ENCODE measurements at regions not wholly inside any gene's neighbourhood (a gene's known extent, or its start where the extent isn't known, plus 50 kb on each side); places are given as distances from the start of the nearest gene placed in this dataset.

DNA sequence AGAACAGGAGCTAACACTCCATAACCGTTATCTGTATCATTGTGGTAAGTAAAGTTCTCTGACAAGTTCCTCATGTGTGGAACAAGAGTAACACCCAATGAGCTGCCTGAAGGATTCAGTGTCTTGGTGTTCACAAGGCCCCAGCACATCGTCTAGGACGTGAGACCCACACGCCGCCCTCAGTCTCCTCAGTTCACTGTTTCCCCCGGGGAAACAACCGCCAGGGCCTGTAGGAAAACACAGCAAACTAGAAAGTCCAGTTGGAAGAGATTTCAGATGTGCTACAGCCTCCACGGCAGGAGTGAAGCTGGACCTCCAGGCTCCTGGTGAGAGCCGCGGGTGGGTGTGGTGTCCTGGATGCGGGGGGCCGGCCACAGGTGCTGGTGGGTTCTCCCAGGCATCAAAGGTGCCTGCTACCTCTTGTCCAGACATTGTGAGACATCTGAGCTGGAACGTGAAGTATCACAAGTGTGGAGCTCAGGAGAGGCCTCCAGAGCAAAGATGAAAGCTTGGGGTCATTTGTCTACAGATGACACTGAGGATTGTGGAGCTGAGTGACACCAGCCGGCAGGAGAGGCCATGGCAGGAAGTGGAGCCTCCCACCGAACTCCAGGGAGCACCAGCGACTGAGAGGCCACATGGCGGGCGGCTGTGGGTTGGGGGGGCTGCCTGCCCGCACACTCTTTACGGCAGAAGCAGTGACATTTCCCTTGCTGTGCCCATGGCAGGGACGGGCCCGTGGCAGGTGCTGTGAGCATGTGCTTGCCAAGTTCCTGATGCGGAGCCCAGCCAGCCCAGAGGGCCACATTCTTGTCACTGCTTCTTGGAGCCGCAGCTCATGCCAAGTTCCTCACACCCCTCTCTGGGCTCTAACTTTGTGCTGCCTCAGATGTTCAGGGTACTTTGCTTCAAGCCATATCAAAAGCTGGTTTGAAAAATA is 131.2 kb downstream of the TMEM18 start:
- H3K4me1 ChIP-seq, result peaks cover 4 to 24% of the 10 kb centered on the region in 2 donors
- no peak overlapping the region for H3K4me3 ChIP-seq (replicated peaks in 1 of 3)
- WGBS, 2 donors, result 67 to 70% methylated on average over 22 to 24 of the region's 24 CpGs
- H3K9me3 ChIP-seq, result no peaks in the 10 kb centered on the region
- H3K36me3 ChIP-seq, result no peaks in the 10 kb centered on the region
- no peaks in the 10 kb centered on the region for H3K27me3 ChIP-seq
- TF ChIP-seq CTCF (IDR thresholded peaks at IDR 0.05) (no peak), POLR2A (IDR thresholded peaks at IDR 0.05) (no peak)
- H3K27ac ChIP-seq, result peak overlapping the region in 1 of 3 donors; percentile 48
- peak; percentile 79 to 92 for DNase-seq
- intact Hi-C loops (cut with DNase I), result no loop called here

- intact Hi-C loops (cut with DNase I), result no loop called here
- H3K27ac ChIP-seq, result no peak overlapping the region
- no peaks in the 10 kb centered on the region for H3K36me3 ChIP-seq
- no peak for TF ChIP-seq CTCF (IDR thresholded peaks at IDR 0.05)
- no peak for TF ChIP-seq POLR2A (IDR thresholded peaks at IDR 0.05)
- DNase-seq, result no peak
- H3K4me3 ChIP-seq (replicated peaks in 1 of 3), result no peak overlapping the region
- no peaks in the 10 kb centered on the region for H3K9me3 ChIP-seq
- H3K4me1 ChIP-seq, result peaks cover 4 to 21% of the 10 kb centered on the region in 2 donors
- H3K27me3 ChIP-seq, result no peaks in the 10 kb centered on the region
- 91 to 92% methylated on average over 12 of the region's 12 CpGs for WGBS, 2 donors
These were observed 132.0 kb downstream of the TMEM18 start for GRCh38 chr2:545228-545627.

DNA sequence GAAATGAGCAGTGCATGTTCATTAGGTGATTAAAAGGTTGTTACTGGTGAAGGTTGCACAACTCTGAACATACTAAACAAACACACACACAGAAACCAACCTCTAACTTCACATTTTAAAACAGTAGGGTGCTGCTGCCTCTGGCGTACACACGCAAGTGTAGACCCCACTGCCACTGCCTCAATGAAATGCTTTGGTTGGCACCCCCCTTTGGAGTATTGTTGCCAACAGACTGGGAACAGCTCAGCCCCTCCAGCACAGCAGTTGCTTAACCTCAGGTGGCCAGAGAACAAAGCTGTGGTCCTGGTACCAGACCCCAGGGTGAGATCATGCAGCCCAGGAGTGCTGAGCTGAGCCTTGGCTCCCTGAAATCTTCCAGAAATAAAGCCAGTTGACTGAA is 138.6 kb downstream of the TMEM18 start:
- WGBS, 2 donors, result 89 to 90% methylated on average over 2 of the region's 2 CpGs
- H3K27ac ChIP-seq, result no peak overlapping the region
- peaks cover 0 to 6% of the 10 kb centered on the region in 2 donors for H3K4me1 ChIP-seq
- intact Hi-C loops (cut with DNase I), result no loop called here
- H3K4me3 ChIP-seq (replicated peaks in 1 of 3), result no peak overlapping the region
- H3K36me3 ChIP-seq, result no peaks in the 10 kb centered on the region
- H3K27me3 ChIP-seq, result no peaks in the 10 kb centered on the region
- DNase-seq, result no peak
- no peaks in the 10 kb centered on the region for H3K9me3 ChIP-seq
- TF ChIP-seq CTCF (IDR thresholded peaks at IDR 0.05), result no peak
- no peak for TF ChIP-seq POLR2A (IDR thresholded peaks at IDR 0.05)

DNA sequence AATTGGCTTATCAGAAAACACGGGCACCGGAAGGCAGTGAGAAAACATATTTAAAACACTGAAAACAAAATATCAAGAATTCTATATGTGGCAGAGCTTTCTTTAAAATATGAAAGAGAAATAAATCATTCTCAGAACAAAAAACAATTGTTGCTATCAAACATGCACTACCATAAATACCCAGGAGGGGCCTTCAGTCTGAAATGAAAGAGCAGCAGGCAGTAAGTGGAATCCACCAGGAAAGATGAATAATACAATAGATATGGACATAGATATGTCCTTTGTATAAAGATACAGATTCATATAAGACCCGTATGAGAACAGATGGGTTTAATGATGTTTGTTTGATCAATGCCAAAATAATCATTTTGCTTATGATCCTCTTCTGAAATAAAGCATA is 142.0 kb downstream of the TMEM18 start:
- no peaks in the 10 kb centered on the region for H3K27me3 ChIP-seq
- H3K27ac ChIP-seq, result no peak overlapping the region
- H3K4me1 ChIP-seq, result peaks cover 0 to 6% of the 10 kb centered on the region in 2 donors
- no peak for DNase-seq
- no peaks in the 10 kb centered on the region for H3K36me3 ChIP-seq
- intact Hi-C loops (cut with DNase I), result no loop called here
- WGBS, 2 donors, result 77 to 92% methylated on average over 3 of the region's 3 CpGs
- no peaks in the 10 kb centered on the region for H3K9me3 ChIP-seq
- H3K4me3 ChIP-seq (replicated peaks in 1 of 3), result no peak overlapping the region
- TF ChIP-seq CTCF (IDR thresholded peaks at IDR 0.05) (peak in 1 of 6 experiments; percentile 27), POLR2A (IDR thresholded peaks at IDR 0.05) (no peak)

GRCh38 chr2:529852-530251 is 147.4 kb downstream of the TMEM18 start:
- WGBS, 2 donors, result 81 to 82% methylated on average over 2 of the region's 2 CpGs
- no peaks in the 10 kb centered on the region for H3K27me3 ChIP-seq
- no peaks in the 10 kb centered on the region for H3K9me3 ChIP-seq
- intact Hi-C loops (cut with DNase I), result loop anchor here (5.0 kb wide), 1 partner anchor 107 kb away; no protein-coding TSS in a partner anchor
- TF ChIP-seq POLR2A (IDR thresholded peaks at IDR 0.05) (no peak), CTCF (IDR thresholded peaks at IDR 0.05) (no peak)
- H3K36me3 ChIP-seq, result no peaks in the 10 kb centered on the region
- no peaks in the 10 kb centered on the region for H3K4me1 ChIP-seq
- H3K4me3 ChIP-seq (replicated peaks in 1 of 3), result no peak overlapping the region
- no peak for DNase-seq
- no peak overlapping the region for H3K27ac ChIP-seq

Measured in thyroid gland (tissue), 4 donors.